ENCODE measurements at regions not wholly inside any gene's neighbourhood (a gene's known extent, or its start where the extent isn't known, plus 50 kb on each side); places are given as distances from the start of the nearest gene placed in this dataset.

GRCh38 chr5:167870055-167870454, 421.4 kb upstream of the WWC1 start:
- no peak for FAIRE-seq

- no peak for FAIRE-seq
Observed at GRCh38 chr5:167871091-167871490, 420.4 kb upstream of the WWC1 start.

GRCh38 chr5:167872791-167873190, 418.7 kb upstream of the WWC1 start:
- no peak for FAIRE-seq

- no peak for FAIRE-seq
Observed at GRCh38 chr5:167877114-167877722, 414.2 kb upstream of the WWC1 start.

GRCh38 chr5:167877924-167878323, 413.5 kb upstream of the WWC1 start:
- no peak for FAIRE-seq

- FAIRE-seq = no peak
Observed at GRCh38 chr5:167880420-167880819, 411.0 kb upstream of the WWC1 start.

- FAIRE-seq = no peak
Observed at GRCh38 chr5:167881041-167881440, 410.4 kb upstream of the WWC1 start.

- no peak for FAIRE-seq
Observed at GRCh38 chr5:167886196-167886595, 405.2 kb upstream of the WWC1 start.

GRCh38 chr5:167888393-167888792, 403.1 kb upstream of the WWC1 start:
- FAIRE-seq = no peak

- no peak for FAIRE-seq
Observed at GRCh38 chr5:167889276-167889675, 402.2 kb upstream of the WWC1 start.

- FAIRE-seq = no peak
Observed at GRCh38 chr5:167892352-167893115, 398.9 kb upstream of the WWC1 start.

GRCh38 chr5:167893271-167893670, 398.2 kb upstream of the WWC1 start:
- FAIRE-seq = no peak

- FAIRE-seq = no peak
Observed at GRCh38 chr5:167894631-167895472, 396.6 kb upstream of the WWC1 start.

- no peak for FAIRE-seq
Observed at GRCh38 chr5:167895899-167896659, 395.4 kb upstream of the WWC1 start.

GRCh38 chr5:167896814-167897213, 394.6 kb upstream of the WWC1 start:
- FAIRE-seq = no peak

- no peak for FAIRE-seq
Observed at GRCh38 chr5:167897371-167897770, 394.1 kb upstream of the WWC1 start.

GRCh38 chr5:167898361-167899042, 392.9 kb upstream of the WWC1 start:
- no peak for FAIRE-seq

GRCh38 chr5:167899490-167900070, 391.9 kb upstream of the WWC1 start:
- FAIRE-seq = no peak

GRCh38 chr5:167900340-167900935, 391.0 kb upstream of the WWC1 start:
- no peak for FAIRE-seq

- no peak for FAIRE-seq
Observed at GRCh38 chr5:167902298-167902697, 389.1 kb upstream of the WWC1 start.

GRCh38 chr5:167903243-167903642, 388.2 kb upstream of the WWC1 start:
- FAIRE-seq = no peak
